Activated T-helper 1 cell treated with anti-CD3 and anti-CD28 coated beads, Interleukin-2, amount 50 U/mL, for 16 hours (primary cell): ENCODE measurements at regions not wholly inside any gene's neighbourhood (a gene's known extent, or its start where the extent isn't known, plus 50 kb on each side); places are given as distances from the start of the nearest gene placed in this dataset.

Experiments
- DNase-seq, 2 donors: peaks; one replicate each; pipeline ENCODE4 v3.0.0-alpha.2; 2020; ENCODE audit warnings: low read depth in 1 of 2, low spot score in 1 of 2

- DNase-seq: no peak
These were observed 232.0 kb downstream of the BCAS1 start for GRCh38 chr20:53838311-53838868.

GRCh38 chr20:53837126-53837826, 233.1 kb downstream of the BCAS1 start:
- no peak for DNase-seq

GRCh38 chr20:53834749-53835148, 235.6 kb downstream of the BCAS1 start:
- no peak for DNase-seq

GRCh38 chr20:53834062-53834442, 236.3 kb downstream of the BCAS1 start:
- DNase-seq: no peak

- no peak for DNase-seq
These were observed 236.9 kb downstream of the BCAS1 start for GRCh38 chr20:53833333-53834061.

- DNase-seq: no peak
These were observed 237.9 kb downstream of the BCAS1 start for GRCh38 chr20:53832499-53832898.

- DNase-seq: no peak
These were observed 238.2 kb upstream of the ZNF217 start for GRCh38 chr20:53831812-53832211.

- no peak for DNase-seq
These were observed 237.6 kb upstream of the ZNF217 start for GRCh38 chr20:53831228-53831627.

- no peak for DNase-seq
These were observed 236.3 kb upstream of the ZNF217 start for GRCh38 chr20:53829724-53830521.

GRCh38 chr20:53829255-53829723, 235.7 kb upstream of the ZNF217 start:
- DNase-seq: no peak

GRCh38 chr20:53828682-53829254, 235.1 kb upstream of the ZNF217 start:
- DNase-seq: no peak

- DNase-seq: no peak
These were observed 234.5 kb upstream of the ZNF217 start for GRCh38 chr20:53828088-53828681.

- no peak for DNase-seq
These were observed 233.9 kb upstream of the ZNF217 start for GRCh38 chr20:53827292-53828087.

GRCh38 chr20:53826597-53827291, 233.1 kb upstream of the ZNF217 start:
- no peak for DNase-seq

GRCh38 chr20:53826090-53826489, 232.5 kb upstream of the ZNF217 start:
- no peak for DNase-seq

- DNase-seq: no peak
These were observed 231.6 kb upstream of the ZNF217 start for GRCh38 chr20:53825282-53825681.

GRCh38 chr20:53824779-53825178, 231.1 kb upstream of the ZNF217 start:
- DNase-seq: no peak

- no peak for DNase-seq
These were observed 229.6 kb upstream of the ZNF217 start for GRCh38 chr20:53823121-53823764.

GRCh38 chr20:53822534-53822933, 228.9 kb upstream of the ZNF217 start:
- DNase-seq: no peak
